ENCODE measurements at regions not wholly inside any gene's neighbourhood (a gene's known extent, or its start where the extent isn't known, plus 50 kb on each side); places are given as distances from the start of the nearest gene placed in this dataset.

GRCh38 chr21:27086186-27086585 is 119.3 kb upstream of the ADAMTS5 start:
- WGBS, 2 donors = 43 to 66% methylated on average over 6 of the region's 6 CpGs
- no peaks in the 10 kb centered on the region for H3K27me3 ChIP-seq (ENCODE audit: control insufficient read depth in 1 of 2, insufficient read depth in 2 of 2, low read length in 1 of 2)
- no peaks in the 10 kb centered on the region for H3K36me3 ChIP-seq (ENCODE audit: control insufficient read depth in 1 of 2, insufficient read depth in 2 of 2, low read length in 1 of 2)
- no peak overlapping the region for H3K4me3 ChIP-seq (ENCODE audit: low read length in 2 of 2)
- peaks cover 2% of the 10 kb centered on the region for H3K9me3 ChIP-seq (ENCODE audit: control insufficient read depth, low read length)
- DNase-seq = no peak
- H3K4me1 ChIP-seq (ENCODE audit: control insufficient read depth in 1 of 2, insufficient read depth in 2 of 2, low read length in 2 of 2) = peaks cover 0 to 3% of the 10 kb centered on the region in 2 donors
- H3K27ac ChIP-seq (ENCODE audit: low read depth in 1 of 2, low read length in 2 of 2) = no peak overlapping the region
- intact Hi-C loops (cut with DNase I) = no loop called here
- no peak for ATAC-seq (ENCODE audit: low FRiP score)

- Histone ChIP-seq H3K36me3 (ENCODE audit: control insufficient read depth in 1 of 2, insufficient read depth in 2 of 2, low read length in 1 of 2) (no peaks in the 10 kb centered on the region), H3K27me3 (ENCODE audit: control insufficient read depth in 1 of 2, insufficient read depth in 2 of 2, low read length in 1 of 2) (no peaks in the 10 kb centered on the region), H3K27ac (ENCODE audit: low read depth in 1 of 2, low read length in 2 of 2) (no peak overlapping the region), H3K9me3 (ENCODE audit: control insufficient read depth, low read length) (peaks cover 2% of the 10 kb centered on the region), H3K4me1 (ENCODE audit: control insufficient read depth in 1 of 2, insufficient read depth in 2 of 2, low read length in 2 of 2) (peaks cover 0 to 3% of the 10 kb centered on the region in 2 donors), H3K4me3 (ENCODE audit: low read length in 2 of 2) (no peak overlapping the region)
- DNase-seq = no peak
- intact Hi-C loops (cut with DNase I) = no loop called here
- 76% methylated on average over 1 of the region's 1 CpG for WGBS, 2 donors
- ATAC-seq (ENCODE audit: low FRiP score) = no peak
Observed at GRCh38 chr21:27085387-27085786, 118.5 kb upstream of the ADAMTS5 start.

GRCh38 chr21:27083144-27083543 is 116.3 kb upstream of the ADAMTS5 start:
- 85 to 91% methylated on average over 3 of the region's 3 CpGs for WGBS, 2 donors
- Histone ChIP-seq H3K27me3 (ENCODE audit: control insufficient read depth in 1 of 2, insufficient read depth in 2 of 2, low read length in 1 of 2) (no peaks in the 10 kb centered on the region), H3K4me3 (ENCODE audit: low read length in 2 of 2) (no peak overlapping the region), H3K36me3 (ENCODE audit: control insufficient read depth in 1 of 2, insufficient read depth in 2 of 2, low read length in 1 of 2) (no peaks in the 10 kb centered on the region), H3K27ac (ENCODE audit: low read depth in 1 of 2, low read length in 2 of 2) (no peak overlapping the region), H3K4me1 (ENCODE audit: control insufficient read depth in 1 of 2, insufficient read depth in 2 of 2, low read length in 2 of 2) (no peaks in the 10 kb centered on the region), H3K9me3 (ENCODE audit: control insufficient read depth, low read length) (peaks cover 2% of the 10 kb centered on the region)
- ATAC-seq (ENCODE audit: low FRiP score) = no peak
- intact Hi-C loops (cut with DNase I) = no loop called here
- no peak for DNase-seq

GRCh38 chr21:27082431-27083010 is 115.6 kb upstream of the ADAMTS5 start:
- Histone ChIP-seq H3K9me3 (ENCODE audit: control insufficient read depth, low read length) (no peaks in the 10 kb centered on the region), H3K36me3 (ENCODE audit: control insufficient read depth in 1 of 2, insufficient read depth in 2 of 2, low read length in 1 of 2) (no peaks in the 10 kb centered on the region), H3K27me3 (ENCODE audit: control insufficient read depth in 1 of 2, insufficient read depth in 2 of 2, low read length in 1 of 2) (no peaks in the 10 kb centered on the region), H3K4me3 (ENCODE audit: low read length in 2 of 2) (no peak overlapping the region), H3K4me1 (ENCODE audit: control insufficient read depth in 1 of 2, insufficient read depth in 2 of 2, low read length in 2 of 2) (no peaks in the 10 kb centered on the region), H3K27ac (ENCODE audit: low read depth in 1 of 2, low read length in 2 of 2) (no peak overlapping the region)
- ATAC-seq (ENCODE audit: low FRiP score) (no peak), DNase-seq (no peak)
- intact Hi-C loops (cut with DNase I) = no loop called here
- 71 to 75% methylated on average over 4 of the region's 4 CpGs for WGBS, 2 donors

- WGBS, 2 donors = 94 to 95% methylated on average over 5 of the region's 5 CpGs
- intact Hi-C loops (cut with DNase I) = no loop called here
- Histone ChIP-seq H3K4me1 (ENCODE audit: control insufficient read depth in 1 of 2, insufficient read depth in 2 of 2, low read length in 2 of 2) (no peaks in the 10 kb centered on the region), H3K4me3 (ENCODE audit: low read length in 2 of 2) (no peak overlapping the region), H3K9me3 (ENCODE audit: control insufficient read depth, low read length) (no peaks in the 10 kb centered on the region), H3K27me3 (ENCODE audit: control insufficient read depth in 1 of 2, insufficient read depth in 2 of 2, low read length in 1 of 2) (no peaks in the 10 kb centered on the region), H3K36me3 (ENCODE audit: control insufficient read depth in 1 of 2, insufficient read depth in 2 of 2, low read length in 1 of 2) (no peaks in the 10 kb centered on the region), H3K27ac (ENCODE audit: low read depth in 1 of 2, low read length in 2 of 2) (no peak overlapping the region)
- ATAC-seq (ENCODE audit: low FRiP score) (no peak), DNase-seq (no peak)
Observed at GRCh38 chr21:27079636-27080240, 112.8 kb upstream of the ADAMTS5 start.

GRCh38 chr21:27078915-27079314 is 112.0 kb upstream of the ADAMTS5 start:
- Histone ChIP-seq H3K4me1 (ENCODE audit: control insufficient read depth in 1 of 2, insufficient read depth in 2 of 2, low read length in 2 of 2) (no peaks in the 10 kb centered on the region), H3K36me3 (ENCODE audit: control insufficient read depth in 1 of 2, insufficient read depth in 2 of 2, low read length in 1 of 2) (no peaks in the 10 kb centered on the region), H3K4me3 (ENCODE audit: low read length in 2 of 2) (no peak overlapping the region), H3K9me3 (ENCODE audit: control insufficient read depth, low read length) (no peaks in the 10 kb centered on the region), H3K27ac (ENCODE audit: low read depth in 1 of 2, low read length in 2 of 2) (no peak overlapping the region), H3K27me3 (ENCODE audit: control insufficient read depth in 1 of 2, insufficient read depth in 2 of 2, low read length in 1 of 2) (no peaks in the 10 kb centered on the region)
- no peak for ATAC-seq (ENCODE audit: low FRiP score)
- 93 to 94% methylated on average over 4 of the region's 4 CpGs for WGBS, 2 donors
- no peak for DNase-seq
- intact Hi-C loops (cut with DNase I) = no loop called here

GRCh38 chr21:27077501-27077900 is 110.6 kb upstream of the ADAMTS5 start:
- no peak overlapping the region for H3K4me3 ChIP-seq (ENCODE audit: low read length in 2 of 2)
- H3K4me1 ChIP-seq (ENCODE audit: control insufficient read depth in 1 of 2, insufficient read depth in 2 of 2, low read length in 2 of 2) = no peaks in the 10 kb centered on the region
- ATAC-seq (ENCODE audit: low FRiP score) = no peak
- H3K27ac ChIP-seq (ENCODE audit: low read depth in 1 of 2, low read length in 2 of 2) = no peak overlapping the region
- DNase-seq = no peak
- no peaks in the 10 kb centered on the region for H3K9me3 ChIP-seq (ENCODE audit: control insufficient read depth, low read length)
- intact Hi-C loops (cut with DNase I) = no loop called here
- 90 to 94% methylated on average over 4 of the region's 4 CpGs for WGBS, 2 donors
- H3K27me3 ChIP-seq (ENCODE audit: control insufficient read depth in 1 of 2, insufficient read depth in 2 of 2, low read length in 1 of 2) = no peaks in the 10 kb centered on the region
- no peaks in the 10 kb centered on the region for H3K36me3 ChIP-seq (ENCODE audit: control insufficient read depth in 1 of 2, insufficient read depth in 2 of 2, low read length in 1 of 2)

GRCh38 chr21:27076025-27076424 is 109.1 kb upstream of the ADAMTS5 start:
- intact Hi-C loops (cut with DNase I) = no loop called here
- Histone ChIP-seq H3K4me1 (ENCODE audit: control insufficient read depth in 1 of 2, insufficient read depth in 2 of 2, low read length in 2 of 2) (no peaks in the 10 kb centered on the region), H3K27me3 (ENCODE audit: control insufficient read depth in 1 of 2, insufficient read depth in 2 of 2, low read length in 1 of 2) (no peaks in the 10 kb centered on the region), H3K9me3 (ENCODE audit: control insufficient read depth, low read length) (no peaks in the 10 kb centered on the region), H3K4me3 (ENCODE audit: low read length in 2 of 2) (no peak overlapping the region), H3K27ac (ENCODE audit: low read depth in 1 of 2, low read length in 2 of 2) (no peak overlapping the region), H3K36me3 (ENCODE audit: control insufficient read depth in 1 of 2, insufficient read depth in 2 of 2, low read length in 1 of 2) (no peaks in the 10 kb centered on the region)
- no peak for DNase-seq
- ATAC-seq (ENCODE audit: low FRiP score) = no peak

- Histone ChIP-seq H3K9me3 (ENCODE audit: control insufficient read depth, low read length) (no peaks in the 10 kb centered on the region), H3K27ac (ENCODE audit: low read depth in 1 of 2, low read length in 2 of 2) (no peak overlapping the region), H3K4me1 (ENCODE audit: control insufficient read depth in 1 of 2, insufficient read depth in 2 of 2, low read length in 2 of 2) (no peaks in the 10 kb centered on the region), H3K36me3 (ENCODE audit: control insufficient read depth in 1 of 2, insufficient read depth in 2 of 2, low read length in 1 of 2) (no peaks in the 10 kb centered on the region), H3K27me3 (ENCODE audit: control insufficient read depth in 1 of 2, insufficient read depth in 2 of 2, low read length in 1 of 2) (no peaks in the 10 kb centered on the region), H3K4me3 (ENCODE audit: low read length in 2 of 2) (no peak overlapping the region)
- intact Hi-C loops (cut with DNase I) = no loop called here
- no peak for DNase-seq
- 24 to 25% methylated on average over 4 of the region's 4 CpGs for WGBS, 2 donors
- peak; percentile 46 for ATAC-seq (ENCODE audit: low FRiP score)
Observed at GRCh38 chr21:27070861-27071670, 104.2 kb upstream of the ADAMTS5 start.
